Left renal pelvis (tissue), 4 donors: ENCODE measurements at regions not wholly inside any gene's neighbourhood (a gene's known extent, or its start where the extent isn't known, plus 50 kb on each side); places are given as distances from the start of the nearest gene placed in this dataset.
"Not testable (repeated sequence)": the region's sequence is repeated elsewhere in the genome, so short reads cannot be mapped to it uniquely, and the experiment has no call there.

Source experiments
- DNase-seq, 4 donors: peaks; one replicate each; pipeline ENCODE4 v3.0.0-alpha.2; 2013; ENCODE audit warnings: low read depth in 4 of 4, low spot score in 3 of 4

DNA sequence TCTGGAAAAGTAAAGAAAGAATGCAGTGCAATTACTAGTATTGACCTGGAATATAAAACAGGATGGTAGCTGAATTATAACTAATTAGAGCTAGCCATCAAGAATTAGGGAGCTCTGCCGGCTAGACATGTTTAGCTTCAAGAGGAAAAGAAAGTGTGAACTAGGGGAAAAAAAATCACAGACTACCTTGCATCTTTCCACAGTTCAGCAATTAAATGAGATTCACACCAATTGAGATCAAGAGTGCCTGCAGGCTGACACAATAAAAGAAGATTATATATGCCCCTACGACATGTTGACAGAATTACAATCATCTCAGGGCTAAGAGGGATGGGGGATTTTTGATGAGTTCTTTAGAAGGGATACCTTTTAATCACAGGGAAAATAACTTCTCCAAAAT, 303.3 kb upstream of the CELF2 start:
- DNase-seq = no peak

DNA sequence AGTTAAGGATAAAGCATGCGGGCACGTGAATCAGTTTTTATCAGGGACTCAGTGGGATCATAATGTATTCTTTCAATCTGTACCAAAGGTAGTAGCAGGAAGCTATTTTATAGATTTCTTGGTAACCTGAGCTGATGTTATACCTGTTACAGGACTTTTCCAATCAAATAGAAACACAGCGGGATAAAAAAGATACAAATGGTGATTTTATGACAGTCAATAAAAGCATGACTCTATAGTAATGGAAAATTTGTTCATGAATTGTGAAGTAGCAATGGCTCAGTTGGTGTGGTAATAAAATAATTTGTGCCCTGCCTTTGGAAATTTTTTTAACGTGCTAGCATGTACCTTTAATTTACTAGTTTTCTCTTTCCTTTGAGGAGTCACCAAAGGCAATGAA, 300.7 kb upstream of the CELF2 start:
- DNase-seq = no peak

DNA sequence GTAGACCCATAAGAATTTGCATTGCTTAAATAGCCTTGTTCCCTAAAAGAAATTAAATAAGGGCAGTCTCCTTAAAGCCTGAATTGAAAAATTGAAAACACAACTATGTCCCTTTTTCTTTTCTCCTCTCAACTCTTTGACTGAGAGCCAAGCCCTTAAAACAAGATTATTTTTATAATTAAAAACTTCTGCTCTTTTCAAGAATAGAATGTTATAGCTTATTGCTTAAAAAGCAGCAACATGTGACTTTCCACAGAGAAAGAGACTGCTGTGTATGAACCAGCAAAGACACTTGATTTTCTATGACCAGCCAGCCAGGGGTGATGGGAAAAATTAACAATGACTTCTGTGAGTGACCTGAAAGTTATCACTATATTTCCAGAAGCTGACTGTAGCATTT, 295.2 kb upstream of the CELF2 start:
- no peak for DNase-seq

DNA sequence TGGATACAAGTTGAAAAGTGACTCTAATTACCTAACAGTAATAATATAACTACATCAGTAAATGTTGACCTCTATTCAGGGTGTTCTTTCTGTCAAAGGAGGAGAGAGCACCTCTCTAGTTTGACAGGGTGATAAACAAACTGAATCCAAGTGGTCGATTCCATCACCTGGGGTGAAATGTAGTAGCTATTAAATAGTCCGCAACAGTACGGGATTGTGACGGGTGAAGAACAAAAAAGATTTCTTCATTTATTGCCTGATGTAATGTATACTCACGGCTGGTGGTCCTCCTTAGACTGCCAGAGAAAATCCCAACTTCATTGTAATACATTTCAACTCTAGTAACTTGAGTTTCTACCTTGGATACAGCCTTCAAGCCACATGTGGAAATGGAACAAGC, 292.5 kb upstream of the CELF2 start:
- no peak for DNase-seq

DNA sequence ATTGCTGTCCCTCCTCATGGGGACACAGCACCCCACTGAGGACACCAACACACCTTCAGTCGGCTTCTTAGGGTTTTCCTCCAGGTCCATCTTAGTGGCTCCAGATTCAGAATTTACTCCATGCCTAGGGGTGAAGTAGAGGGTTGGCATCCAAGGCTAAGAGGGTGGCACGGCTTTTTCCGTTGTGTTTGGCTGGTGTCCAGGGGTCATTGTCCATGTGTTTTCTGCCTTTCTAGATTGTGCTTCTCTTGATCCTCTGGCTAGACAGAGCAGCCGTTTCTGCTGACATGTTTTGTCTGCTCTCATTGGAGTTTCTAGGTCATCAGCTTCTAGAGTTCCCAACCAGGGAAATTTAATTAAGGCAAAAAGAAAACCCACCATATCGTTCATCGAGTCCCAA, 291.6 kb upstream of the CELF2 start:
- no peak for DNase-seq

DNA sequence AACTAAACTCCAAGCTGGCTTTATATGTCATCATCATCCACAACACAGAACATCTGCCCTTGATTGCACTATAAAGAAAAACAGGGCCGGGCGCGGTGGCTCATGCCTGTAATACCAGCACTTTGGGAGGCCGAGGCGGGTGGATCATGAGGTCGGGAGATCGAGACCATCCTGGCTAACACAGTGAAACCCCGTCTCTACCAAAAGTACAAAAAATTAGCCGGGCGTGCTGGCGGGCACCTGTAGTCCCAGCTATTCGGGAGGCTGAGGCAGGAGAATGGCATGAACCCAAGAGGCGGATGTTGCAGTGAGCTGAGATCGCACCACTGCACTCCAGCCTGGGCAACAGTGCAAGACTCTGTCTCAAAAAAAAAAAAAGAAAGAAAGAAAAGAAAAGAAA, 290.3 kb upstream of the CELF2 start:
- not testable (repeated sequence) for DNase-seq

DNA sequence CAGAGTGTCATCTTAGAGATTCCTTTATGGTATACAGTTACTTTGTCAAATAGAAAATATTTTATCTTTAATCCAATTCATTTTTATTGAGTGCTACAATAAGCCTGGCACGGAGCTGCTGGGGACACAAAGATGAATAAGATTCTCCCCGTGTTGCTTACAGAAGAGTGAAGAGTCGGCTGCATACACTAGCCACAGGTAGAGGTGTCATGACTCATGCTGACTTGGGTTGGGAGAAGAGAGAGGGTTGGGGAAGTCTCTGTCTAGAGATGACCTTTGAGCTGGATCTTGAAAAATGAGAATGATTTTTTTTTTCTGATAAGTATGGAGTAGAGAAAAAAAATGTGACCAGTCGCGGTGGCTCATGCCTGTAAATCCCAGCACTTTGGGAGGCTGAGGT, 289.9 kb upstream of the CELF2 start:
- DNase-seq = no peak

DNA sequence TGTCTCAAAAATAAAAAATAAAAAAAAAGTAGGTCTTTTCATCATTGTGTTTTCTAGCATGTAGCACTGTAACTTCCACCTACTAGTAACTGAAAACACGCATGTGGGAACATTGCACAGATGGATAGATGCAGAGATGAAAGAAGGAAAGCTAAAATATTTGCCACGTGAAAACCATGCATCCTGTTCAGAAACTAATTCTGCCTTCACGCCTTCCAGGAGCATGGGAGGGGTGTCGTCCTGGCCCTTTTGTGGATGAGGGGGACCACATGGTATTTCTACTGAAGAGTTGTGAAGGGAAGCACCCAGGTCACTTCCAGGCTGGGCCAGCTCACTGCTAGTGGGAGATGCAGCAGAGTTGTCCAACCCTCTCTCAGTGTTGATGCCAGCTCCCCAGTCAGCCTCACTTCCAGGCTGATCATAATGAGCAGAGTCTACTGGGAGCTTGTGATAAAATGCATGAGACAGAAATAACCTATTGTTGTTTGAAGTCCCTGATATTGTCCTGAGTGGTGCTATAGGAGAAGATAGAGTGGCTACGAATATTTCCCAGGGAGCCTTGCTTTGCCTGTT, 287.1 kb upstream of the CELF2 start:
- DNase-seq = no peak

DNA sequence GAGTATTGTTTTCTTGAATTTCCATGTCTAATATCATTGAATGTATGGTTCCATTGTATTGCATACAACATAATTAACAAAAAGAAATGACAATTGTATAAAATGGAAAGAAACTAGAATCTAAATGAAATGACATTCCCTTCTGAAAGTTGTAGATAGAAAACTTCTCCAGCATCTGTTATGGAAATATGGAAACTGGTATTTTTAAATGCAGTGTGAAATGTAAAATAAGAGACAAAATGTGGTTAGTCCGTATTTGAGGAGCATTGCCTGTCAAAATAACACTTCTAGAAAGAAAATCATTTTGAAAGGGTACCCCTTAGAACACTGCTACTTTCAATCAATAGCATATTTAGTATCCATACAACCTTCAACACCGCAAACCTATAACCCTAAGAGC, 286.3 kb upstream of the CELF2 start:
- DNase-seq = no peak

DNA sequence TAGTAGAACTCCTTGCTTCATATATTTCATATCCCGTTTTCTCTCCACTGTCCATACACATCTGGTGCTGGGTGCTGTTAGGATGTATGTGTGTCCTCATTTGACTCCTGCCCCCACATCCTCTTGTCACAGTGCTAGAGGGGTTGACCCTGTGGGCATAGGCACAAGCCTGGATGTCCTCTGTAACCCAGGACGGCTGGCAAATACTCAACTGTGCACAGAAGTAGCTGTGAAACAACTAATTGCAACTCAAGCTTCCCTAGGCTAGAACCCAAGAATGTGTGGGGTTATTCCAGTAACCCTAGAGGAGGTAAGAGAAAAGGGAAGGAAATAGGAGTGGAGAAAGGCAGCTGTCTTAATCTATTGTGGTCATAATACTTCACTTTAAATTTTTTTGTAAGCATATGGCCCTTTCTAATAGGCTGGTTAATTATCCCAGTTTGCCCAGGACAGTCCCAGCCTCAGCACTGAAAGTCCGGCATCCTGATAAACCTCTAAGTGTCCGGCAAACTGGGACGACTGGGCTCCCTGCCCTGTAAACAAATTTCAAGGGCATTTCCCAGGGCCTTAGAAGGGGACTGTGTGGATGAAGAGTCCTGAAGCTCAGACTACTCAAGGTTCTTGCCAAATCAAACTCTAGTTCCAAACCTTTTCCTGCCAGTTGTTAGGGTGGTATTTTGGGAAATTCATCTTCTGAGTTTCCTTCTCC, 283.2 kb upstream of the CELF2 start:
- no peak for DNase-seq

DNA sequence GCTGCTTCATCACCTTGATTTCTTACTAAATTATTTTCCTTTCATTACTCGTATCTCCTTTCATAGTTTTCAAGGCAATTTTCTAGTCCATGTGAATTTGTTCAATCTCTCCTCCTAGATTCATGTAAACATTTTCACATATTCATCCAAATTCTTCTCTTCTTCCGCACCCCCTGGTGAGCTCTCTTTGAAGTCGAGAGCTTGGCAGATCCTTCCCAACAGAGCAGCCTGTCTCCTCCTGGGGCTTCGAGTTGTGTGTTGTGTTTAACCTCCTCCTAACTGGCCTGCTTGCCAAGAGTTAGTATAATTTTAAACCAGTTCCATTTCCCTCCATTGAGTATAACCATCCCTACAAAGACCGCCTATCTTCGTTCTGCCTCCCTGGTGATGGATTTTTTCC, 272.4 kb upstream of the CELF2 start:
- no peak for DNase-seq

DNA sequence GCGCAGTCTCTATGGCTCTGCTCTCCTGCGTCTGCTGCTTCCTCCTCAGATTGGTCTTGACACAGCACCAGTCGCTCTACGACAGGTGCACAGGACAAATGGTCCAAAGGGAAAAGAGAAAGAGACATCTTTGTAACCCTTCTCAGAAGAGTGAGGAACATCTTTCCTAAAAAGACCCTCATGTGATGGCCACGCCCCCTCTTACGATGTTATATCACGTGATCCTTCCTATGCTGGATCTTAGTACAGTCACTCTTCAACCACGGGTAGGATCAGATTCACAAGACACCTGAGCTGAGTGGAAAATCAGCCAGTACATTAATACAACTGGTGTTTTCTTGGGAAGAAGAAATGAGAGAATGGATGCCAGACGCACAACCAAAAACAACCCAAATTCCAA, 262.2 kb upstream of the CELF2 start:
- DNase-seq = no peak

DNA sequence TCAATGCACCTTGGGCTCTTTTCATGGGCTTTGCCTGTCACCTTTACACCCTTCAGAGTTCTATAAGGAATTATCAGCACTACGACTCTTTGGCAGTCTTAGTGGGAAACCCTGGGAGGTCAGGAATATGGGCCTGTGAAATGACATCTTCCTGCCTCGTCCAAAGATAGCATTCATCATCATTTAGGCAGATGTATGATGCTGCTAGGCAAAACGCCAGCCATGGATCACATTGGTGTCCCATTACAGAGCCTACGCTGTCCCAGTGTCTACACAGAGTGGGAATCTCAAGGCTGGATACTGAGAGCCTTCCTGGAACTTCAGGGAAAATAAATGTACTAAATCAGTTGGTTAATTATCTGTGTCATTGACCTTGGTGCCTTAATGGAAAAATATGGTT, 259.4 kb upstream of the CELF2 start:
- no peak for DNase-seq

DNA sequence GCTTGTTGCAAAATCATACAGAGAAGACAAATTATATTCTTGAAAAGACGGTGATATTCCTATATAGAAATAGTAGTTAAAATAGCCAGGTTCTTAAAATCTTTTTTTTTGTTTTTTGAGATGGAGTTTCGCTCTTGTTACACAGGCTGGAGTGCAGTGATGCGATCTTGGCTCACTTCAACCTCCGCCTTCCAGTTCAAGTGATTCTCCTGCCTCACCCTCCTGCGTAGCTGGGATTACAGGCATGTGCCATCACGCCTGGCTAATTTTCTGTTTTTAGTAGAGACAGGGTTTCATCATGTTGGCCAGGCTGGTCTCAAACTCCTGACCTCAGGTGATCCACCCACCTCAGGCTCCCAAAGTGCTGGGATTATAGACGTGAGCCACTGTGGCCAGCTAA, 257.9 kb upstream of the CELF2 start:
- not testable (repeated sequence) for DNase-seq

DNA sequence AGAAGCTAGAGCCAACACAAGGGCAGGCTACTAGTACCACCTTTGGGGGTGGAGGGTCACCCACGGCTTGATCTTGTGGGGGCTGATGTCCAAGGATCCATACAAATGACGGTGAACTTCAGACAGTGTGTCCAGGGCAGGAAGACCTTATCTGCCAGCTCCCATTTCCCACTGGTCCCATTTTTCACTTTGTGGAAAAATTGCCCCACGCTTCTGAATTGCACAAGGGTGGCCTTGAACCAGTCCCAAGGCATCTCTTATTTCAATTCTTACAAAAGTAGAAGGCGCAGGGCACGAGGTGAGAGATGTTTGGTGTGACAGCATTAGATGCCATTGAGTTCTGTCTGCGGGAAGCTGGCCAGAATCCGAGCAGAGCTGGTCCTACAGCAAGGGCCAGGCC, 252.7 kb upstream of the CELF2 start:
- DNase-seq = no peak

DNA sequence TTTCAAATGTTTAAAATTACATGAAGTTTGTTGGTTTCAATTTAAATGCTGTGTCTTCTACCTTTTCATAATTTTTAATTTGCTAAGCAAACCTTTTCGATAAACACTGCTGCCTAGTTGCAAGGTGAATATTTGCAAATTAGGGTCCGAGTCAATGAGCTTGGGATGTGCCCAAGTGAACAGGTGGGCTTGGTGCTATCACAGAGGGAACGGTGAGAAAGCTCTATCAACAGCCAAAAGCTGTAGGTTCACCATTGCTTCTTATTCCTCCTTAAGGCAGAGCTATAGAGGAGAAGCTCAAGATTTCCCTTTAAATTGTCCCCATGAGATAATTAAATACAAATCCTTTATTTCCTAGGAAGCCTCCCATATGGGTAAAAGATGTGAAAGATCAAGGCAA, 245.3 kb upstream of the CELF2 start:
- DNase-seq = no peak

DNA sequence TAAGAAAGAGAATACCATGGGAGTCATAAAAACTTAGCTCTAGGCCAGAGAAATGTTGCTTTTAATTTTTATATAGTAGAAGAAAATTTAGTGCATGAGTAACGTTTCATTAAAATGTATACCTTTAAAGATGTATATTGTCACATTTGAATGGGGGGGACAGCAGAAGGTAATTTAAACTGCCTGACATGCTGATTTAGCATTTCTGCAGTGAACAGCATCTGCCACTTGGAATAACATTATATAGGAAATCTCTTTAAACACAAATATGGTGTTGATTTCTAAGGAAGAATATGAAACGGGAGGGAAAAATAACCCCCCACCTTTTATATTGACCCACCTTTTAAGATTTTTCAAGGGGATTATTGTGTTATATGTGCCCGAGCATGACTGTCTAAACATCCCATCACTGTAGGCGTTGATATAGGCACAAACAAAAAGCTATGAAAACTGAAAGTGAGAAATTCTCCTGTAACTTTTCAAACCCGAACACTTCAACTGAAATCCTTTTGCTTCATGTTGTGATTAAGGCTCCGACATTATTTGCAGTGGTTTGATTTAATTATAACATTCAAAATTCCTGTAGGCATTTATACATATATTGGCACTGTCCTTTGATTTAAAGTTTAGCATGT, 244.7 kb upstream of the CELF2 start:
- no peak for DNase-seq

DNA sequence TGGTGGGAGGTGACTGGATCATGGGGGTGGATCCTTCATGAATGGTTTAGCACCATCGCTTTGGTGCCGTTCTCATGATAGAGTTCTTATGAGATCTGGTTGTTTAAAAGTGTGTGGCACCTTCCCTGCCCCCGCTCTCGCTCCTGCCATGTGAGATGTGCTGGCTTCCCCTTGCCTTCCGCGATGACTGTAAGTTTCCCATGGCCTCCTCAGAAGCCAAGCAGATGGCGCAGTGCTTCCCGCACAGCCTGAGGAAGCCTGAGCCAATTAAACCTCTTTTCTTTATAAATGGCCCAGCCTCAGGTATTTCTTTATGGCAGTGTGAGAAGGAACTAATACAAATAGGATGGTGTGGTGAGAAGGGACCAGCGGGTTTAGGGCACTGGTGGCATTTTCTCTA, 243.3 kb upstream of the CELF2 start:
- DNase-seq = no peak

DNA sequence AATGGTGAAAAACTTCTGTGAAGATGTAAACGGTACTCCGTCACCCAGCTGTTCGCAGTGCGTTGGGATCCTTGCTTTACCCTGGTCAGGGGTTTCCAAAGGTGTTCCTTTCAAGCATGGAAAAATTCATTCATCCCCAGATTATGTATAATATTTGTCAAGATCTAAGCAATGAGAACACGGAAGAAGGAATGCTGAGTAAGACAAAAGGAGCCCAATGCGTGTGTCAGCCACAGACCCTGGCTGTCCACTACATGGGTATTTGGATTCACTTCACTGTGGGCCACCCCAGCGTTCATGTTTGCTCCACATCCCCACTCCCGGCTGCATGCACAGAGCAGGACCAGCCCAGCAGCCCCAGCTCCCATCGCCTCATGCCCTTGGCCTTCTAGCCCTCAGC, 241.3 kb upstream of the CELF2 start:
- no peak for DNase-seq

DNA sequence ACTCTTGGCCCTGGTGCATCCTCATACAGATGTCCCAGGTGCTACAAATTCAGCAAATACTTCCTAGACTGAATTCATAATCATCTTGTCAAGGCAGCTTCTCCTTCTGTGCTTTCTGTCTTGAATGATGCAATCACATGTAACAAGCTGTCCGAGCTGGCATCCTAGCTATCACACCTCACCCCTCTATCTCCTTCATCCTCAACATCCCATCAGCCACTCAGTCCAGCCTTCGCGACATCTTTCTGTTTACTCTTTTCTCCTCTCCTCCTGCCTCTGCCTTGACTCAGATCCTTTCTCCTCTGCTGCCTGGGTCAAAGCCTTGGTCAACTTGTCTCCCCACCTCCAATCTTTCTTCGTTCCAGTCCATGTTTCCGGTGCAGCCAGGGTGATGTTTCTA, 240.4 kb upstream of the CELF2 start:
- no peak for DNase-seq

DNA sequence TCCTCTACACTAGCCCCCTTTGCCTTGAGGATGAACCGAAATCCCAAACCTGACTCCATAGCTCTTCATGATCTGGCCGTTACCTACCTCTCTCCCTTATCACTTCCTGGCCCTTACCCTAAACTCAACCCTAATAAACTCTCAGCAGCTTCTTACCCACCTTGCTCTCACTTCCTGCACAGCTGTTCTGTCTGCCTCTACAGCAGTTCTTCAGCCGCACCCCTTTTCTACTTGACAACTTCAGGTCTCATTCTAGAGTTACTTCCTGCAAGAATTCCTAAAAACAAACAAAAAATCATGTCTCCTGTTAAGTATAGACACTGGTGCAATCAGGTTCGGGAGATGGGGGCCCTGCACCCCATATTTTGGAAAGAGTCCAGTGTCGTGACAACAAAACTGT, 239.9 kb upstream of the CELF2 start:
- no peak for DNase-seq

DNA sequence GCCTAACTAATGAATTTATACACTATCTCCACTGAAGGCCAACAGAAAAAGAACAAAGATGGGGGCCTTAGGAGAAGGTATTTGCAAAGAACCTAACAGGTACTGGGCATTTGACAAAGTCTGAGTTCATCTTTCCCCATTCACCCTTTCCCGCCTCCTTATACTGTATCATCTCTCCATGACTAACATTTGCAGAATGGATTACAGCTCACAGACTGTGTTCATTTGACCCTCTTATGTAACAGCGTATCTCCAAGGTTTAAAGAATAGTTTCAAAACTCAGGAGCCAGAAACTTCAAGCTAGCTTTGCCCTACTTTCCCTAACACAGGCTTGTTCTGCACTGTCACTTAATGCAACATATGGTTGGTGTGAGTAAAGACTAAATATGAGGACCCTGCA, 238.7 kb upstream of the CELF2 start:
- no peak for DNase-seq

DNA sequence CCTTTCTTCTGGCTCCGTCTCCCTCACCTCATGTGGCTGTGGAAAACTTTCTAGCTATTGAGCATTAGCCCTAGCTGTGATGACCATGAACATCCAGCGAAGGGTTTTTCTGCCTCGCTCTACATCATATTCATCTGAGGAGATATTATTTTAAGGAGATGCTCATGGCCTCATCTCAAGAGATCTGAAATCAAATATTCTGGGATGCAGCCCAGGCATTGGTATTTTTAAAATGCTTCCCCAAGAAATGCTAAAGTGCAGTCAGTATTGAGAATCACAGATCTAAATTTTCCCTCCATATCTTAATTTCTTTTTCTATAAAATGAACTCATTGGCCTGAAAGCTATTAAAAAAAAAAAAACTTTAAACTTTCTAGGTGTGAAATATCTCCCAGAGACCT, 238.2 kb upstream of the CELF2 start:
- DNase-seq = no peak
